HG02884 (cell line): ENCODE measurements at regions not wholly inside any gene's neighbourhood (a gene's known extent, or its start where the extent isn't known, plus 50 kb on each side); places are given as distances from the start of the nearest gene placed in this dataset.
"Not testable (repeated sequence)": the region's sequence is repeated elsewhere in the genome, so short reads cannot be mapped to it uniquely, and the experiment has no call there.

ENCODE experiments used
- ATAC-seq: cut with Tn5 transposase; IDR thresholded peaks from one replicate; pipeline ENCODE4 v1.9.1; 2021; ENCODE audit warnings: mild to moderate bottlenecking, moderate library complexity; ENCODE audit not compliant: unreplicated experiment

DNA sequence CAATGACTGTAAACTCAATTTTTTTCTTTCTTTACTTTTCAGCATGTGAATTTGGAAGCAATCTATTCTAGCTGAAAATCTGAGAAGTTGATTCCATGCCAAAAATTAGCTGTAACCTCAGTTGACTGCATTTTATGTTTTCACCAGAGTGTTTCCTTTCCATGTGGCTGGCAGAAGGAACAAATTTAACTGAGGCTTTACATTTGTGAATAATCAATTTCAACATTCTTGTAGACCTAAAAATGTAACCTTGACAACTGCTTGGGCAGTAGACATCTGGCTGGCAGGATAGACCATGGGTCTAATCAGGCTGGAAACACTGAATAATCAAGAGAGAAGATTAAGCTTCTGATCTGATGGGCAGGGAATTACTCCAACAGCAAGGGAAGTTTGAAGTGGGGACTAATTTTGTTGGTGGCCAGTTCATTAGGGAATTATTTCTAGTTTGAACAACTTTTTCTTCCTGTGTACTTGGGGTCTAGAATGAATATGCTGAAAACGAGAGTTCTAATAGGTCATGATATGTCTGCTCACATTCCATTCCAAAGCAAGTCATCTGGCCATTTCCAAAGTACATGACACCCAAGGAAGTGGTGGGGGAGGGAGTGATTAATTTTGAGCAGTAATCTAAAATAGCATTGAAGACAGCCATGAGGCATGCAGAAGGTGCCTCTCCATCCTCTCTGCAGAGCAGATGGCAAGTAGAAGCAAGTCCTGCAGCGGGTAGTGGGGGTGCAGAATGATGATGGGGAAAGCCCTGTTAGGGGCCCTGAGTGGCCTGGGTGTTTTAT lies 68.2 kb downstream of the ATP23 start:
- no peak for ATAC-seq

DNA sequence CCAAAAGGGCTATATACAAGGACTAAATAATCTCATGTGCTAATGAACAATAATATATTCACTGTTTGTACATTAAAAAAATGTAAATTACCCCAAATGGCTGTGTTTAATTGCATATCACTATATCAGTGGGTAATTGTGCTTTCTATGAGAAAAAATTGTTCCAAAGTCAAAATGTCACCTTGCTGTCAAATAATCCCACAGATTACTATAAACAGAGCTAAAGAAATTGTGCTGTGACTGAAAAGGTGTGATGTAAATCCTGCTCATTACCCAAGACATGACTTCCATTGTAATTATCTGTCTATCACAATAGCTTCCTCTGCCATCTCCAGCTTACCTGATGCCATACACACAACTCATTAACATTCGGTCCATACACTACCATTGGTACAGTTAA lies 70.3 kb downstream of the ATP23 start:
- ATAC-seq: no peak

DNA sequence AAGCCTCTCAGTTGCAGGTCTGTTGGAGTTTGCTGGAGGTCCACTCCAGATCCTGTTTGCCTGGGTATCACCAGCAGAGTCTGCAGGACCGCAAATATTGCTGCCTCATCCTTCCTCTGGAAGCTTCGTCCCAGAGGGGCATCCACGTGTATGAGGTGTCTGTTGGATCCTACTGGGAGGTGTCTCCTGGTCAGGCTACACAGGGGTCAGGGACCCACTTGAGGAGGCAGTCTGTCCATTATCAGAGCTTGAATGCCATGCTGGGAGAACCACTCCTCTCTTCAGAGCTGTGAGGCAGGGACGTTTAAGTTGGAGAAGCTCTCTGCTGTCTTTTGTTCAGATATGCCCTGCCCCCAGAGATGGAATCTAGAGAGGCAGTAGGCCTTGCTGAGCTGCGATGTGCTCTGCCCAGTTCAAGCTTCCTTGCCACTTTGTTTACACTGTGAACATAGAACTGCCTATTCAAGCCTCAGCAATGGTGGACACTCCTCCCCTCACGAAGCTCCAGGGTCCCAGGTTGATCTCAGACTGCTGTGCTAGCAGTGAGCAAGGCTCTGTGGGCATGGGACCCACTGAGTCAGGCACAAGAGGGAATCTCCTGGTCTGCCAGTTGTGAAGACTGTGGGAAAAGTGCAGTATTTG lies 81.1 kb downstream of the ATP23 start:
- not testable (repeated sequence) for ATAC-seq

DNA sequence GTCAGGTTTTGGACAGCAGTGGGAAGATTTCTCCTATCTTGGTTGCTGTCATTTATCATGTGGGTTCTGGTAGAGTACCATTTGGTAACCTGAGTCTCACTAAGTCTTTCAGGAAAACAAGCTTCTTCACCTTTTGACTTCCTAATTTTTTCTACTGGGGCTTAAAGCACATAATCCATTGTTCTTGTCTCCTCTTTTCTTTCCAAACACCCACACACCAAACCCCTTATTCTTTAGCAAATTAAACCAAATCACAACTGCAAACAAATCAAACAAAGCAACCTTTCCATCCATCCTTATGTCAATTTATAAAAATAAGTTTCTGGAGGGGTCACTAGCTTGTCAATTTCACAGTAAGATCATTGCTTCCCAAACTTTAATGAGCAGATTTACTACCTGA lies 84.1 kb downstream of the ATP23 start:
- ATAC-seq: no peak

DNA sequence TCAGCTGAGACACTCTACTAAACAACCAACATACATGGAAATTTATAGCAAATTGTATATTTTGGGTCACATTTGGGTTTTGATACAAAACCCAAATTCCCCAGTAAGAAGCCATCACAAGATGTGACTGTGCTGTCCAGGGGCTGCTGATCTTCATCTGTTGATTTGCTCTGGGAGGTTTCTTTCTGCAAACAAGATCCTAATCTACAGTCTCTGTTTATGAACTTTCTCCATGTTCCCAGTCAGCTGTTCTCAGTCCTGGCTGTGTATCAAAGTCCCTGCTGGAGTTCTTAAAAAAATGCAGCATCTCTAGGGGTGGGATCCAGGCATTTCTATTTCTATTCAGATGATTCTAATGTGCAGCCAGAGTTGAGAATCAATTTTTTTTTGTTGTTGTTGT lies 85.1 kb downstream of the ATP23 start:
- no peak for ATAC-seq

DNA sequence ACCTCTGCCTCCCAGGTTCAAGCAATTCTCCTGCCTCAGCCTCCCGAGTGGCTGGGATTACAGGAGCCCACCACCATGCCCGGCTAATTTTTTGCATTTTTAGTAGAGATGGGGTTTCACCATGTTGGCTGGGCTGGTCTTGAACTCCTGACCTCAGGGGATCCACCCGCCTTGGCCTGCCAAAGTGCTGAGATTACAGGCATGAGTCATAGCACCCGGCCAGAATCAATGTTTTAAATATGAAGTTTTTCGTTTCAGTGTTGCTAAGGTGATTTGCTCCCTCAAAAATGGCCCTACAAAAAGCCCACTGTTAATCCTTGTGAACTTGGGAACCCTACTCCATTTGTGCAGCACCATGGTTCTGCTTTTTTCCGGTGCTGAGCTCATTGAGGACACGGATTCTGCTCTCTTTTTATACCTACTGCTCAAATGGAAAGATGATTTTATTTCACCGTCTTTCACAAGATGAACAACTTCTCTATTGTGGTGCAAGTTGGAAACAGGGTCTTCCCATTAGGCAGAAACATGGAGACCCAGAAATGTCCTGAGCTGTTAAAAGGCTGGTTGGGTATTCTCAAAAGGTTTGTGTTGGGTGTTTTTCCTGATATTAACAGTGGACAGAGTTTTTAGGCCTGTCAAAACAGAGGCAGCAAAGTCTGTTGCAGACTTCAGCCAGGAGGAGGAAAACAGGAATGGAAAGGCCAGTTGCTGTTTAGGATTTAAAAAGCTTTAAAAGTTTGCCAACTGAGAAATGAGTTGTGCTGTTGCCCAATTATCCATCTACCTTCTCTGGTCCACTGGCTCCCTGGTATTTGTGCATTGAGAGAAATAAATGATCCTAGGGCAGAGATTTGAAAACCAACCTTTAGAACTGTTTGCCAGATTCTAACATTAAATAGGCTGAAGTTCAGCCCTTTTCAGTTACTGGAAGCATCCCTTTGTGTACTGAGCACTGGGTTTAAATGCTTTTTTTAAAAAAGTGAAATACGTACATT lies 85.8 kb downstream of the ATP23 start:
- ATAC-seq: no peak

DNA sequence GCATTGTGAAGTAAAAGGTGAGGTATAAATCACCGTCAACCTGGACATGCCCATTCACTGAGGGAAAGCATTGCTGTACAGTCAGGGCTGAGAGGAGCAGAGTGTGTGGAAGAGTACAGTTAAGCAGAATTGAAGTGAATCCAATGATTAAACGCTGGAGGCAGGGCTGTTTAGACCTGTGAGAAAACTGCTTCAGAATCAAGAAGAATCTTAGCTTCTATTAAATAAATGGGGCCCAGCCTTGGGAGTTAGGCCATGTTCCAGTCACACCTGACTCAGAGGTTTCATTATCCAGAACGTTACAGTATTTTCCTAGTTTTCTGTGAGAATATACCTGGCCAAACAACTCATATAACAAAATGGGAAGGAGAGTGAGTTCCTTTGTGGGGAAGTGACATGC lies 86.9 kb downstream of the ATP23 start:
- ATAC-seq: no peak

DNA sequence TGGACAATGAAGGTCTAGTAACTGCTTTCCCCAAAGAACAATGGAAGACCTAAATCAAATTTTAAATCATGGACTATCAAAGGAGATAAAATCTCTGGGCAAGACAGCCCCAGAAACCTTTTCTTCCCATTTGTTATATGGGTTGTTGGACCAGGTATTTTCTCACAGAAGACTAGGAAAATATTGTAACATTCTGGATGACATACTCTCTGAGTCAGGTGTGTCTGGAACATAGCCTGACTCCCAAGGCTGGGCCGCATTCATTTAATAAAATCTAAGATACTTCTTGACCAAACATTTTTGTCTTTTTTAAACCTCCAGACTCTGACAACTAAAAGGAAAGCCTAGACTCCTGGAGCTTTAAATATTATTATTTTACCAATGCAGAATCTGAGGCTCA lies 87.9 kb downstream of the ATP23 start:
- no peak for ATAC-seq

DNA sequence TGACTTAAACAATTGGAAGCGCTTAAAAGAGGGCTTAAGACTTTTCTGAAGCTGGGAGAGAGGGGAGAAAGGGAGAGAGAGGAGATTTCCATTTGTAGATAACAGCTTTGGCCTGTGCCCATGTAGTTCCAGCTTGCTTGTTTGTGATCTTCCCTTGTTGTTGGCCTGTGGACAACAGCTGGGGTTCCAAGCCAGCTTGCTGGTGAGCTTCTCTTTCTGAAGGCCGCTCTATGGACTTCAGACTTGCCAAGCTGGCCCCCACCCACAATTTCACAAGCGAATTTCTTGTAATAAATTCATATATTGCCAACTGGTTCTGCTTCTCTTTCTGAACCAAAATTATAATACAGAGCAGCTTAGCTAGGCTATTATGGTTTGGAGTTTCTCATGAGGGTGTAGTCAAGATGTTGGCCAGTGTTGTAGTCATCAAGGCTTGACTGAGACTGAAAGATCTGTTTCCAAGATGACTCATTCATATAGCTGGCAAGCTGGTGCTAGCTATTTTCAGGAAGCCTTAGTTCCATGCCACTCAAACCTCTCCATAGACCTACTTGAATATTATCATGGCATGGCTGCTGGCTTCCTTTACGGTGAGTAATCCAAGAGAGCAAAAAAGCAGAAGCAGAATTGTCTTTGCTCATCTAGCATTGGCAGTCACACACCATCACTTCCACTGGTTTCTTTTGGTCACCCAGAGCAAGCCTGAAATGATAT lies 89.4 kb downstream of the ATP23 start:
- ATAC-seq: no peak

DNA sequence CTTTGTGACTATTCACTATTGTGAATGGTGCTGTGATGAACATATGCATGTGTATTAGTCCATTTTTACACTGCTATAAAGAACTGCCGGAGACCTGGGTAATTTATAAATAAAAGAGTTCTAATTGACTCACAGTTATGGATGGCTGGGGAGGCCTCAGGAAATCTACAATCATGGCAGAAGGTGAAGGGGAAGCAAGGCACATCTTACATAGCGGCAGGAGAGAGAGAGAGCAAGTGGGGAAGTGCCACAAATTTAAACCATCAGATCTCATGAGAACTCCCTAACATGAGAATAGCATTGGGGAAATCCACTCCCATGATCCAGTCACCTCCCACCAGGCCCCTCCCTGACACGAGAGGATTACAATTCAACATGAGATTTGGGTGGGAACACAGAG lies 90.8 kb downstream of the ATP23 start:
- ATAC-seq: no peak

DNA sequence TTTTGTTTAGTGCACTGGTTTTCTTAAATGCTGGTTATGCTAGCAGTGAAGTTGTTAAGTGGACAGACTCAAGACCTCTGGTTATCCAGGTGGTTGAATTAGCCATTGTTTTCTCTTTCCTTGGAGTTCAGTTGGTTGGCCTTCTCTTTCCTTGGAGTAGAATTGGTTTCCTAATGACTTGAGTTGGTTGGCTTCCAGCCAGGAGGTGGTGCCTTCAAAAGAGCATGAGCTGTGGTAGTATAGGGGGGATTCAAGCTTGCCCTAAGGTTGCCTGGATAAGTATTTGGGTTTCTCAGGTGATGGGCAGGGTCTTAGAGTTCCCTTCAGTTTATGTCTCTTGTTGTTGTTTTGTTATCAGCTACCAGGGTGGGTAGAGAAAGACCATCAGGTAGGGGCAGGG lies 92.5 kb downstream of the ATP23 start:
- no peak for ATAC-seq

DNA sequence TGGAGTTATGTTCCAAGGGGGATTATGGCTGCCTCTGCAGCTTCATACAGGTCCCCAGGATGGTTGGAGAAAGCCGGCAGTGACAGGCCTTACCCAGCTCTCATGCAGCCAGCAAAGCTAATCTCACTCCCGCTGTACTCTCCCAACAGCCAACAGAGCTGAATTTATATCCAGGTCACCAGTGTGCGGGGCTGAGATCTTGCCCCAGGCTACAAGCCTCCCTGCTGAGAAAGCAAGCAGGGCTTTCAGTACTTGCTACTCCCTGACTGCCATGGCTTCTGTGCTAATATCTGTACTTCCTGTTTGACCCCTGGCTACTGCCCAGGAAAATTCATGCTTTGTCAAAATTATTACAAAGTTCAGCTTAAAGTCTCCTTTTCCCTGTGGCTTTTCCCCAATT lies 92.9 kb downstream of the ATP23 start:
- ATAC-seq: no peak

DNA sequence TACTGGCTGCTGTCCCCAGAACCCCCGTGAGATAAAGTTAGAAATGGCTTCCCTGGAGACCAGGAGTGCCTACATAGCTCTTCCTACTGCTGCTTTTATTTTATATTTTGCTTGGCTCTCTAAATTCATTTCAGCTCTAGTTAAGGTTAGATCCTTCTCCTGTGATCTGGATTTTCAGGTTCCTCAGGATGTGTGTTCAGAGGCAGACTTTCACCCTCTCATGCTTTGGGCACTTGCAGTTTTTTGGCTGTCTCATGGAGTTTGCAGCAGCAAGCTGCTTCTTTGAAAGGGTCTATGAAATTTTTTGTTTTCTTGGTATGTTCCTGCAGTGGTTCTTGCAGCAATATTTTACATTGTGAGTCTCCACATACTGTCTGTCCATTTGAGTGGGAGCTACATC lies 93.3 kb downstream of the ATP23 start:
- no peak for ATAC-seq

DNA sequence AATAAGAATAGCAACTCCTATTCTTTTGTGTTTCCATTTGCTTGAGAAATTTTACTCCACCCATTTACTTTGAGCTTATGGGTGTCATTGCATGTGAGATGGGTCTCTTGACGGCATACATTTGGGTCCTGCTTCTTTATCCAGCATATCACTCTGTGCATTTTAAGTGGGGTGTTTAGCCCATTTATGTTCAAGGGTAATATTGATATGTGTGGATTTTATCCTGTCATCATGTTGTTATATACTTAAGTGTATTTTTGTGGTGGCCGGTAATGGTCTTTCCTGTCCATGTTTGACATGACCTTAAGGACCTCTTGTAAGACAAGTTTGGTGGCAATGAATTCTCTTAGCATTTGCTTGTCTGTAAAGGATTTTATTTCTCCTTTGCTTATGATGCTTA lies 100.1 kb downstream of the ATP23 start:
- no peak for ATAC-seq

DNA sequence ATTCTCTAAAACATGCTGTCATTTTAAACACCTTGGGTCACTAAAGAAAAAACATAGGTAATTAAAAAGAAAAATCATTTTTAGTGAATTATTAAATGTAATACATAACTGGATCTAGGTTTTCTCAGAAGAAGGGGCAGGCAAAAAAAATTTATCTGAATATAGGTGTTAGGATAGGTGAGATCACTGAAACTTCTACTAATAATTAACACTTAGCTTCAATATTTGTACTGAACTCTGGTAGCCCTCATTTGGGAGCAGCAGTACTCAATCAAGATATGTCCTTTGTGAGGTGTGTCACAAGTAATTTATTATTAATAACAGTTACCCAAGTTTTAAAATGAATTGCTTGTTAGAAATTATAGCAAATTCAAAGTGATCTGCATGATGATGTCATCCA lies 103.6 kb downstream of the ATP23 start:
- no peak for ATAC-seq

DNA sequence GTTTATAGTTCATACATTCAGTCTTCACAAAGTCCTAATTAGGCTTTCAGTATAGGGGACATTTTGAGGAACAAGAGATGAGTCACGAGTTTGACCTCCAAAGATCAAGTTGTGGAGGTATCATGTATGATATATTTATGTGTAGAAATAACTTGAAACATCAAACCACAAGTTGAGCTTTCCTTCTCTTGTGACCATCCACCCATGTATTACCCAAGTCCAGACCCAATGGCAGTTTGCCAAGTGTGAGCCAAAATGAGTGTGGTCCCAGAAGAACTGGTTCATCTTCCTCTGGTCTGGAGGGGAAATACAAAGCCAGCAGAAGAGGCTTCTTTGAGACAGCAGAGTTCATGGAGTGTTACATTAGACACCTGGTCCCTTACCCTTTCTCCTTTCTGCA lies 104.9 kb downstream of the ATP23 start:
- ATAC-seq: no peak

DNA sequence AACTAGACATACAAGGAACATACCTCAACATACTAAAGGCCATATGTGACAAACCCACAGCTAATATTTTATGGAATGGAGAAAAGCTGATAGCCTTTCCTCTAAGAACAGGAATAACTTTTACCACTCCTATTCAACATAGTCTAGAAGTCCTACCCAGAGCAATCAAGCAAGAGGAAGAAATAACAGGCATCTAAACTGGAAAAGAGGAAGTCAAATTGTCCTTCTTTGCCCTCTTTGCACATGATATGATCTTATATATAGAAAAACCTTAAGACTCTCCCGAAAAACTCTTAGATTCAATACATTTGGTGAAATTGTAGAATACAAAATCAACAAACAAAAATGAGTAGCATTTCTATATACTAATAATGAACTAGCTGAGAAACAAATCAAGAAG lies 110.0 kb downstream of the ATP23 start:
- ATAC-seq: no peak

DNA sequence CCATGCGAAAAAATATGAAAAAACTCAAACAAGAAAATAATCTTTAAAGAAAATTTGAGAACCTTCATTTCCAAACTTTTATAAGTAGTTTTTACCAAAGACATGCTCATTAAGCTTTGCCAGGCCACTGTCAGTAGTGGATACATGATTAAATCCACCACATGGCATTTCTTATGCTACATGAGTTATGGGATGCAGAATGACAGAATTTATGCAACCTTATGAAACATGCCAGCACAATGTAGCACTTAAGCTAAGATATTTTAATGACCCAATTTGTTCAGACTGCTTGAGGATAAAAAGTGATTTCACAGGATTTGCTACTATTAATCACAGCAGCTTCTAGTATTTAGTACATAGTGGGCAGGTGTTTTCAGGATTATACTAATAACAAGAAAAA lies 123.3 kb downstream of the ATP23 start:
- no peak for ATAC-seq

DNA sequence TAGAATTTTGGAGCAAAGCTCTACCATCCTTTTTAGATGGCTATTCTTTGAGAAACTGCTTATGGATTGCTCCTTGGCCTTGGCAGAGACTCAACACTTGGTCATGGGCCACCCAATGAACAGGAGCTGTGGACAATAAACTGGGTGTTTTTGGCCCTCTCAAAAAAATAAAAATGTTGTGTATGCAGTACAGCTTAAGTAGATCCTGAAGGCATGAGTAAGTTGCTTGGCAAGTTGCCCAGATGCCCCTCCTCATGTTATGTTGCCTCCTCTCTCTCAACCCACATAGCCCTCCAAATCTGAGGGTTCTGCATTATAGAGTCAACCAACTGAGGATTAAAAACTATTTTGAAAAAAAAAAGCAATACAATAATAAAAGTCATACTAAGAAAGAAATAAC lies 124.9 kb downstream of the ATP23 start:
- ATAC-seq: no peak

DNA sequence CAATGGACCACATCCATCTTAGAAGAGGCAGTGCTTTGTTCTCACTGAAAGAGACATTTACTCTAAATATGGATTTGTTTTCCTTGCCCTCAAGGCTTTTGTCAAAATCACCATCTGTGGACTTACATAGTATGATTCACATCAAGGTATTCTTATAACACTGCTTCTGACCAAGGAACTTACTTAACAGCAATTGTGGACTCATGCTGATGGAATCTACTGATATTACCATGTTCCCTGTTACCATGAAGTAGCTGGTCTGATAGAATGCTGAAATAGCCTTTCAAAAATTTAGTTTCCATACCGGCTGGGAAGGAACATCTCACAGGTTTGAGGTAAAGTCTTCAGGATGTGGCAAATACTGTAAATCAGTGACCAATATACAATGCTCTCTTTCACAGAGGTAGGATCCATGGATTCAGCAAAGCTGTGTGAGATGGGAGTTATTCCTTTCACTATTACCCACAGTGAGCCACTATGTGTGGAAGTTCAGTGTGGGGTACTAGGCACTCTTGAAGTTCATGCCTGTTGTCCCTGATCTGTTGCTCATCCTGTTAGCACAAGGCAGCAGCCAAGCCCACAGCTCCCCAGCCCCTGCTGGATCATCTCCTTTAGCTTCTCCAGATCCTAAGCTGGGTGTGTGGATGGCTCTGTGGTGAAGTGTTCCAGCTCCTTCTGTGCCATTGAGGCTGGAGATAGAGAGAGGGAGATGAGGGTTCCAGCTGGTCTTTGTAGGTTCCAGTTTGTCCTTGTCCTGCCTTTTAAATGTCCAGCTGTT lies 126.4 kb downstream of the ATP23 start:
- no peak for ATAC-seq
